Testis (tissue), 2 donors: ENCODE measurements at regions not wholly inside any gene's neighbourhood (a gene's known extent, or its start where the extent isn't known, plus 50 kb on each side); places are given as distances from the start of the nearest gene placed in this dataset.

Experiments
- DNase-seq: peaks from one replicate; pipeline ENCODE4 v3.0.0-alpha.2; 2019
- H3K27ac ChIP-seq, 2 donors: fragments of 200-600 bp; sonication (generic); one replicate each; pipeline ENCODE4 v1.5.1; 2019
- H3K27me3 ChIP-seq: fragments of 200-600 bp; sonication (generic); one replicate; pipeline ENCODE4 v1.5.1; 2019
- H3K36me3 ChIP-seq: fragments of 200-600 bp; sonication (generic); one replicate; pipeline ENCODE4 v1.5.1; 2017; ENCODE audit warnings: low read depth; ENCODE audit errors: missing control alignments
- H3K4me1 ChIP-seq: fragments of 200-600 bp; sonication (generic); one replicate; pipeline ENCODE4 v1.5.1; 2019
- H3K4me3 ChIP-seq, 2 donors: fragments of 200-600 bp; sonication (generic); one replicate each; pipeline ENCODE4 v1.5.1; 2017 to 2019
- H3K9me3 ChIP-seq: fragments of 200-600 bp; sonication (generic); one replicate; pipeline ENCODE4 v1.5.1; 2017
- POLR2A ChIP-seq: fragments of 450-650 bp; IDR thresholded peaks from one replicate; pipeline ENCODE4 v1.6.1; 2017; ENCODE audit warnings: antibody characterized with exemption, mild to moderate bottlenecking, moderate library complexity
- WGBS, 2 donors: methylation state at CpG; one replicate each; pipeline ENCODE4 v1.1.5; 2018; 5-methylcytosine and 5-hydroxymethylcytosine counted together
- intact Hi-C: fragments of 100-400 bp; cut with DNase I; formaldehyde crosslinking; loops from one replicate; pipeline ENCODE4 v1.15.1; 2023; ENCODE audit warnings: low total_unique reads
- TF ChIP-seq, protein P1 (sequence below), 3 experiments: fragments of 450-650 bp in 2 of 3; fragments of 200-600 bp in 1 of 3; sonication (generic) in 1 of 3; IDR thresholded peaks; one replicate each; pipeline ENCODE4 v1.5.1; 2016 to 2019; ENCODE audit warnings: antibody characterized with exemption in 3 of 3, mild to moderate bottlenecking in 2 of 3, moderate library complexity in 1 of 3

DNA sequence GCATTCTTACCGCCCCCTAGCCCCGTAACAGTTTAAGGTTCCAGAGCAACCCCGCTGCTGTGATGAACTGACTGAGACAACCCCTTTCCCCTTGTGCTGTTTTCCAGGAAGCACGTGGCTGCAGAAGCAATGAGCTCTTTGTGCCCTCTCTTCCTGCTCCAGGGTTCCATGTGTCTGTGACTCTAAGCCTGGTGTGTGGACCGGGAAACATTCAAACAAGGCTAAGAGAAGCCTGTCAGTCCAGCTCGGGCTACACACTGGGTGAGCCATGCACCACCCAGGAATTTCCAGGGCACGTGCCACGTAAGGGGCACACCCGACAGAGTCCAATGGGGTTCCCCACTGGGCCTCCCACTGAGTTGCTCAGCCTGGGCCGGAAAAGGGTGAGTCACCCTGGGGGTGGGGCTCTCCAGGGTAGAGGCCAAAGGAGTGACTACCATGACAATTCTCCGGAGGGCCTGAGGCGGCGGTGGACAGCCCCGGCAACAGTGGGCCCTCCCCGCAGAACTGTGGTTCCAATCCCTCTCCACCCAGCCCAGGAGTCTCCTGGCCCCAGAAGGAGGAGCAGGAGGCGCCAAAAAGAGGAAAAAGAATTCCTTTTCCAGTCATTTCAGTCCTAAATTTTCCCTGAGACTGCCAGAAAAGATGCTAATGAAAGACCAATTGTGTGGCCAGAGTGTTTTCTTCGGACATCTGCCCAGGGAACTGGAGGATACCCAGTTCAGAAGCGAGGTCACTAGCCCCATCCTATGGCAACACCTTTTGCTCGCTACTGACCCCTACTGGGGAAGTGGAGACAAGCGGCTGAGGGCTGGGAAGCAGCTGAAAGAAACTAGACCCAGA lies 157.8 kb upstream of the SLC1A4 start:
- no peaks in the 10 kb centered on the region for H3K4me1 ChIP-seq
- 37 to 57% methylated on average over 8 to 17 of the region's 20 CpGs for WGBS, 2 donors
- intact Hi-C loops, result no loop called here

DNA sequence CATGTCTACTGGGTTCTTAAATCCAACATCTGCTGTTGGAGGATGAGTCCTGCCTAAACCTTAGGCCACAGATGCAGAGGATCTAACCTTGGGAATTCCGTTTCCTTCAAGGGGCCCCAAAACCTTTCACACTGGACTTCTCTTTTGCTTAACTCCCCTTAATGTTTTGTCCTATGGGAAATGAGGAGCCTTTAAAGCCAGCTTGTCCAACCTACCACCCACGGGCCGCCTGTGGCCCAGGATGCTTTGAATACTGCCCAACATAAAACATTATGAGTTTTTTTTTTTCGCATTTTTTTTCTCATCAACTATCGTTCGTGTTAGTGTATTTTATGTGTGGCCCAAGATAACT lies 157.2 kb upstream of the SLC1A4 start:
- Histone ChIP-seq H3K4me3 (no peak overlapping the region), H3K27me3 (no peaks in the 10 kb centered on the region), H3K36me3 (no peaks in the 10 kb centered on the region), H3K4me1 (no peaks in the 10 kb centered on the region), H3K9me3 (no peaks in the 10 kb centered on the region), H3K27ac (no peak overlapping the region)
- no peak for DNase-seq
- TF ChIP-seq, protein P1, sequence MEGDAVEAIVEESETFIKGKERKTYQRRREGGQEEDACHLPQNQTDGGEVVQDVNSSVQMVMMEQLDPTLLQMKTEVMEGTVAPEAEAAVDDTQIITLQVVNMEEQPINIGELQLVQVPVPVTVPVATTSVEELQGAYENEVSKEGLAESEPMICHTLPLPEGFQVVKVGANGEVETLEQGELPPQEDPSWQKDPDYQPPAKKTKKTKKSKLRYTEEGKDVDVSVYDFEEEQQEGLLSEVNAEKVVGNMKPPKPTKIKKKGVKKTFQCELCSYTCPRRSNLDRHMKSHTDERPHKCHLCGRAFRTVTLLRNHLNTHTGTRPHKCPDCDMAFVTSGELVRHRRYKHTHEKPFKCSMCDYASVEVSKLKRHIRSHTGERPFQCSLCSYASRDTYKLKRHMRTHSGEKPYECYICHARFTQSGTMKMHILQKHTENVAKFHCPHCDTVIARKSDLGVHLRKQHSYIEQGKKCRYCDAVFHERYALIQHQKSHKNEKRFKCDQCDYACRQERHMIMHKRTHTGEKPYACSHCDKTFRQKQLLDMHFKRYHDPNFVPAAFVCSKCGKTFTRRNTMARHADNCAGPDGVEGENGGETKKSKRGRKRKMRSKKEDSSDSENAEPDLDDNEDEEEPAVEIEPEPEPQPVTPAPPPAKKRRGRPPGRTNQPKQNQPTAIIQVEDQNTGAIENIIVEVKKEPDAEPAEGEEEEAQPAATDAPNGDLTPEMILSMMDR (IDR thresholded peaks at IDR 0.05), result no peak
- TF ChIP-seq POLR2A, result no peak
- intact Hi-C loops, result no loop called here
- WGBS, 2 donors, result 66 to 72% methylated on average over 6 of the region's 6 CpGs

More for the DNA sequence above, 157.8 kb upstream of the SLC1A4 start:
- H3K36me3 ChIP-seq, result no peaks in the 10 kb centered on the region
- H3K9me3 ChIP-seq, result no peaks in the 10 kb centered on the region
- DNase-seq, result peak; percentile 84
- TF ChIP-seq POLR2A, result no peak
- TF ChIP-seq, protein P1 (IDR thresholded peaks at IDR 0.05), result peak; percentile 55 to 77 (median 66)
- no peaks in the 10 kb centered on the region for H3K27me3 ChIP-seq
- H3K27ac ChIP-seq, result peak overlapping the region in 1 of 2 donors; percentile 42
- no peak overlapping the region for H3K4me3 ChIP-seq

DNA sequence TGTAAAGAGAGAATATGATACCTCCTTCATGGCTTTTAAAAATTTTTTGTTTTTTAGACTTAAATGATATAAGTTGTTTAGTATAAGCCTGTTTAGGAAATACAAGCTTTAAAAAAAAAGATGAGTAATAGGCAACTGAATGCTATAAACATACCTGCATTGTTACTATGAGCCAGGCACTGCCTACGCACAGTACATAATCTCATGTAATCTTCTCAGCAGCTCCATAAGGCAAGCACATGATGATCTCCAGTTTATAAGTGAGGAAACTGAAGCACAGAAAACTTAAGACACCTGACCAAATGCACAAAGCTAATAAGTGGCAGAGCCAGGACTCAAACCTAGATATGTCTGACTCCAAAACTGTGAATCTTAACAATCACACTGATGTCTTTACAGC lies 156.3 kb upstream of the SLC1A4 start:
- Histone ChIP-seq H3K27ac (no peak overlapping the region), H3K9me3 (no peaks in the 10 kb centered on the region), H3K36me3 (no peaks in the 10 kb centered on the region), H3K27me3 (no peaks in the 10 kb centered on the region), H3K4me3 (no peak overlapping the region), H3K4me1 (no peaks in the 10 kb centered on the region)
- WGBS, 2 donors, result 95 to 100% methylated on average over 1 of the region's 1 CpG
- intact Hi-C loops, result no loop called here
- TF ChIP-seq, protein P1 (IDR thresholded peaks at IDR 0.05), result no peak
- TF ChIP-seq POLR2A, result no peak
- no peak for DNase-seq

DNA sequence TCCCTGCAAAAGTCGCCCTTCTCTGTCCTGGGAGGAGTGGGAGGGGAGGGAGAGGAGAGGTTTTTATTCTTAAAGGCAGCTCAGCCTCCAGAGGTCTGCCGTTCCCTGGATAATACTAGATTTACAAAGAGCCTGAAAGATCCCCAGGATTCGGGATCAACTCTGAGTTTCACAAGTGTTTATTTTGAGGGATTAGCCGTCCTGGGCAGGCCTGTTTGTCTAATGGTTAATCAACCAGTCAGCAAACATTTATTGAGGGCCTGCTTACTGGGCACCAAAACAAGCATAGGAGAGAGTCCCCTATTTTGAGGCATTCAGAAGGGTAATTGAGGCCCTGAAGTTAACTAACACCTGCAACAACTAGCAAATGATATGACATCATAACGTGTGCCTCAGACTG lies 152.6 kb upstream of the SLC1A4 start:
- 73 to 74% methylated on average over 5 of the region's 5 CpGs for WGBS, 2 donors
- H3K4me3 ChIP-seq, result no peak overlapping the region
- intact Hi-C loops, result no loop called here
- H3K27me3 ChIP-seq, result no peaks in the 10 kb centered on the region
- DNase-seq, result no peak
- peaks cover 3% of the 10 kb centered on the region for H3K4me1 ChIP-seq
- no peaks in the 10 kb centered on the region for H3K9me3 ChIP-seq
- TF ChIP-seq, protein P1 (IDR thresholded peaks at IDR 0.05), result no peak
- TF ChIP-seq POLR2A, result no peak
- no peaks in the 10 kb centered on the region for H3K36me3 ChIP-seq
- no peak overlapping the region for H3K27ac ChIP-seq
